ENCODE measurements at regions not wholly inside any gene's neighbourhood (a gene's known extent, or its start where the extent isn't known, plus 50 kb on each side); places are given as distances from the start of the nearest gene placed in this dataset.
"Not testable (repeated sequence)": the region's sequence is repeated elsewhere in the genome, so short reads cannot be mapped to it uniquely, and the experiment has no call there.

GRCh38 chr2:111580616-111581015 is 303.4 kb downstream of the ANAPC1 start:
- H3K79me1 ChIP-seq (ENCODE audit: low read depth, low read length); H2BK5ac ChIP-seq (ENCODE audit: low read depth, low read length); H4K91ac ChIP-seq (replicated peaks; ENCODE audit: insufficient read length, low read length); FAIRE-seq; H4K8ac ChIP-seq (ENCODE audit: extremely low read depth, insufficient read depth, low read length); DNase-seq (ENCODE audit: low read depth in 1 of 2, low spot score in 2 of 2); H2BK15ac ChIP-seq (ENCODE audit: low read length); CTCF ChIA-PET (ENCODE audit: partially characterized antibody); H3K14ac ChIP-seq (ENCODE audit: insufficient read length); H2BK120ac ChIP-seq (replicated peaks; ENCODE audit: low read depth, low read length); POLR2A ChIA-PET (ENCODE audit: partially characterized antibody); H4K5ac ChIP-seq (ENCODE audit: insufficient read length, low read depth, low read length); H3K4ac ChIP-seq (replicated peaks; ENCODE audit: insufficient read length, low read depth, low read length); H2BK20ac ChIP-seq (ENCODE audit: low read length); H3K23ac ChIP-seq (ENCODE audit: insufficient read length); H3K23me2 ChIP-seq (ENCODE audit: low read depth, low read length); H2AK5ac ChIP-seq (ENCODE audit: low read depth, low read length); H3K9ac ChIP-seq (replicated peaks in 1 of 4; ENCODE audit: extremely low read depth in 1 of 4, low read depth in 3 of 4, low read length in 3 of 4); H3K27me3 ChIP-seq (replicated peaks in 1 of 4; ENCODE audit: control insufficient read depth in 3 of 4, extremely low read depth in 1 of 4, insufficient read depth in 3 of 4, low read length in 3 of 4); H3K27ac ChIP-seq (ENCODE audit: low read depth, low read length); H3K79me2 ChIP-seq (ENCODE audit: control insufficient read depth in 1 of 2, insufficient read depth in 2 of 2, low read length in 2 of 2); H2BK12ac ChIP-seq (ENCODE audit: low read depth, low read length); H3K9me3 ChIP-seq (ENCODE audit: insufficient read depth in 2 of 2, low read depth in 1 of 2, low read length in 1 of 2); H3K56ac ChIP-seq (replicated peaks; ENCODE audit: insufficient read length, low read depth, low read length); H4K20me1 ChIP-seq (replicated peaks in 1 of 2; ENCODE audit: control insufficient read depth in 1 of 2, insufficient read depth in 2 of 2, low read length in 2 of 2); H3K18ac ChIP-seq (ENCODE audit: extremely low read depth, low read length); H3K4me1 ChIP-seq (replicated peaks in 1 of 4; ENCODE audit: control insufficient read depth in 3 of 4, insufficient read depth in 4 of 4, low read length in 3 of 4); H2AFZ ChIP-seq (ENCODE audit: low read length); H3K4me2 ChIP-seq (ENCODE audit: insufficient read depth in 1 of 2, low read depth in 2 of 2, low read length in 2 of 2); H3K36me3 ChIP-seq (ENCODE audit: control insufficient read depth in 2 of 4, insufficient read depth in 4 of 4, low read length in 3 of 4); H3K4me3 ChIP-seq (ENCODE audit: extremely low read depth in 1 of 4, insufficient read depth in 2 of 4, low read depth in 3 of 4, low read length in 4 of 4): not testable (repeated sequence)
- WGBS, 2 experiments (ENCODE audit: extremely low coverage in 1 of 2, insufficient coverage in 1 of 2, insufficient read length in 1 of 2, insufficient replicate concordance in 2 of 2, low coverage in 1 of 2, low lambda C conversion rate in 2 of 2, missing lambda C conversion rate in 1 of 2): no CpG with 5 or more reads among the region's 6 CpGs

GRCh38 chr2:111582090-111582489 is 301.9 kb downstream of the ANAPC1 start:
- H3K36me3 ChIP-seq (ENCODE audit: control insufficient read depth in 2 of 4, insufficient read depth in 4 of 4, low read length in 3 of 4); H2AFZ ChIP-seq (ENCODE audit: low read length); H3K56ac ChIP-seq (replicated peaks; ENCODE audit: insufficient read length, low read depth, low read length); H4K20me1 ChIP-seq (replicated peaks in 1 of 2; ENCODE audit: control insufficient read depth in 1 of 2, insufficient read depth in 2 of 2, low read length in 2 of 2); H3K9me3 ChIP-seq (ENCODE audit: insufficient read depth in 2 of 2, low read depth in 1 of 2, low read length in 1 of 2); H4K8ac ChIP-seq (ENCODE audit: extremely low read depth, insufficient read depth, low read length); H2BK12ac ChIP-seq (ENCODE audit: low read depth, low read length); H3K23ac ChIP-seq (ENCODE audit: insufficient read length); H3K4me2 ChIP-seq (ENCODE audit: insufficient read depth in 1 of 2, low read depth in 2 of 2, low read length in 2 of 2); DNase-seq (ENCODE audit: low read depth in 1 of 2, low spot score in 2 of 2); H3K27ac ChIP-seq (ENCODE audit: low read depth, low read length); CTCF ChIA-PET (ENCODE audit: partially characterized antibody); POLR2A ChIA-PET (ENCODE audit: partially characterized antibody); H3K27me3 ChIP-seq (replicated peaks in 1 of 4; ENCODE audit: control insufficient read depth in 3 of 4, extremely low read depth in 1 of 4, insufficient read depth in 3 of 4, low read length in 3 of 4); H3K4ac ChIP-seq (replicated peaks; ENCODE audit: insufficient read length, low read depth, low read length); H2BK20ac ChIP-seq (ENCODE audit: low read length); H3K18ac ChIP-seq (ENCODE audit: extremely low read depth, low read length); H3K9ac ChIP-seq (replicated peaks in 1 of 4; ENCODE audit: extremely low read depth in 1 of 4, low read depth in 3 of 4, low read length in 3 of 4); H3K4me3 ChIP-seq (ENCODE audit: extremely low read depth in 1 of 4, insufficient read depth in 2 of 4, low read depth in 3 of 4, low read length in 4 of 4); H3K23me2 ChIP-seq (ENCODE audit: low read depth, low read length); H3K79me1 ChIP-seq (ENCODE audit: low read depth, low read length); H4K5ac ChIP-seq (ENCODE audit: insufficient read length, low read depth, low read length); H2AK5ac ChIP-seq (ENCODE audit: low read depth, low read length); H2BK15ac ChIP-seq (ENCODE audit: low read length); H3K4me1 ChIP-seq (replicated peaks in 1 of 4; ENCODE audit: control insufficient read depth in 3 of 4, insufficient read depth in 4 of 4, low read length in 3 of 4); H4K91ac ChIP-seq (replicated peaks; ENCODE audit: insufficient read length, low read length); H3K14ac ChIP-seq (ENCODE audit: insufficient read length); FAIRE-seq; H2BK120ac ChIP-seq (replicated peaks; ENCODE audit: low read depth, low read length); H2BK5ac ChIP-seq (ENCODE audit: low read depth, low read length); H3K79me2 ChIP-seq (ENCODE audit: control insufficient read depth in 1 of 2, insufficient read depth in 2 of 2, low read length in 2 of 2): not testable (repeated sequence)
- 88% methylated on average over 5 of the region's 6 CpGs; no CpG with 5 or more reads in 1 of the 2 experiments for WGBS, 2 experiments (ENCODE audit: extremely low coverage in 1 of 2, insufficient coverage in 1 of 2, insufficient read length in 1 of 2, insufficient replicate concordance in 2 of 2, low coverage in 1 of 2, low lambda C conversion rate in 2 of 2, missing lambda C conversion rate in 1 of 2)

Measured in H1 (cell line).